ENCODE measurements at regions not wholly inside any gene's neighbourhood (a gene's known extent, or its start where the extent isn't known, plus 50 kb on each side); places are given as distances from the start of the nearest gene placed in this dataset.

- Histone ChIP-seq H3K4me1 (peaks cover 4% of the 10 kb centered on the region), H3K4me2 (no peak overlapping the region), H3K79me2 (ENCODE audit: low read depth) (no peaks in the 10 kb centered on the region), H3K27ac (no peak overlapping the region), H3K36me3 (no peaks in the 10 kb centered on the region), H3K27me3 (no peaks in the 10 kb centered on the region), H3F3A (ENCODE audit: low read depth) (no peaks in the 10 kb centered on the region), H4K20me1 (ENCODE audit: low read depth) (no peaks in the 10 kb centered on the region), H2AFZ (replicated peaks) (no peak overlapping the region), H3K9ac (no peak overlapping the region), H3K9me3 (ENCODE audit: low read depth) (no peaks in the 10 kb centered on the region), H3K4me3 (no peak overlapping the region)
- Mint-ChIP-seq H3K4me3 (no peak overlapping the region), H3K4me1 (peaks cover 11% of the 10 kb centered on the region), H3K27ac (no peak overlapping the region), H3K36me3 (no peaks in the 10 kb centered on the region), H3K9me3 (no peaks in the 10 kb centered on the region), H3K27me3 (ENCODE audit: insufficient read depth, low read depth) (no peaks in the 10 kb centered on the region)
- DNase-seq (ENCODE audit: low spot score): no peak
- TF ChIP-seq EZH2 (IDR thresholded peaks at IDR 0.05) (no peak), CTCF (IDR thresholded peaks at IDR 0.05) (no peak), EZH2phosphoT487 (IDR thresholded peaks at IDR 0.05) (no peak)
These were observed 343.5 kb downstream of the PLK2 start for GRCh38 chr5:58116346-58116745.

DNA sequence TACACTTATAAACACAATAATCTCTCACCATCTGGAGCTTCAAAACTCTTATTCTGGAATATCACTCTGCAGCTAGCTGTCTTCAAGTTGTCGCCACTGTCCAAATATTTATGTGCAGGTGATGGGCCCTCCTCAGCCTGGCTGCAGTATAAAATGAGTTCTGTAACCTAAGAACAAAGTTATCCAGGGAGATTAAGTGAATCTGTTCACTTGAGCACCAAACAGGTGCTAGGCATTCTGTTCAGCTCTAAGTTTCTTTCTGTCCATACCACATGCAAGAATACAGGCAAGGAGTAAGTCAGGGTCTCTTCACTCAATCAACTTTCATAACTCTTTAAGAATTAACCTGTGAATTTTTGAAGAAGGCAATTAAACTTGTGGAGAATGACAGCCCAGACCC lies 344.1 kb downstream of the PLK2 start:
- Mint-ChIP-seq H3K27me3 (ENCODE audit: insufficient read depth, low read depth) (no peaks in the 10 kb centered on the region), H3K36me3 (no peaks in the 10 kb centered on the region), H3K4me1 (peaks cover 7% of the 10 kb centered on the region), H3K9me3 (no peaks in the 10 kb centered on the region), H3K4me3 (no peak overlapping the region), H3K27ac (no peak overlapping the region)
- Histone ChIP-seq H3K36me3 (no peaks in the 10 kb centered on the region), H3K4me2 (no peak overlapping the region), H3K4me3 (no peak overlapping the region), H3K4me1 (peaks cover 4% of the 10 kb centered on the region), H3K9ac (no peak overlapping the region), H3F3A (ENCODE audit: low read depth) (no peaks in the 10 kb centered on the region), H4K20me1 (ENCODE audit: low read depth) (no peaks in the 10 kb centered on the region), H3K9me3 (ENCODE audit: low read depth) (no peaks in the 10 kb centered on the region), H3K27ac (no peak overlapping the region), H3K27me3 (no peaks in the 10 kb centered on the region), H2AFZ (replicated peaks) (no peak overlapping the region), H3K79me2 (ENCODE audit: low read depth) (no peaks in the 10 kb centered on the region)
- no peak for DNase-seq (ENCODE audit: low spot score)
- no peak for TF ChIP-seq EZH2phosphoT487 (IDR thresholded peaks at IDR 0.05)
- no peak for TF ChIP-seq EZH2 (IDR thresholded peaks at IDR 0.05)
- TF ChIP-seq CTCF (IDR thresholded peaks at IDR 0.05): no peak

DNA sequence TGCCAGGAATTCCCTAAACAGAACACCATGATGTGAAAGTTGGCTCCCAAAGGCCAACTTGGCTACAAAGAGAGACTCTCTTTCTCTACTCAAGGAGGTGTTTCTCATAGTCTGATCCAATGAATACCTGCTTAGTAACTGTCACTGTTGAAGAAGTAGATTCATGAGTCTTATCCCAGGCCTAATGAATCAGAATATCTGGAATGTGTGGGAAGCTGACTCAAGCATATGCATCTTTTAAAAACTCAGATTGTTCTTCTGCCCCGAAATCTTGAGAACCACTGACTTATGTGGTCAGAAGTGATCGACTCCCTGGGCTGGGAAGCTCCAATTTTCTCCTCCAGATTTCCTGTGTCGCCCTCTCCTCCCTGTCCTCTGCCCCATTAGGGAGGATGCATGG lies 345.6 kb downstream of the PLK2 start:
- no peaks in the 10 kb centered on the region for H4K20me1 ChIP-seq (ENCODE audit: low read depth)
- H3K79me2 ChIP-seq (ENCODE audit: low read depth): no peaks in the 10 kb centered on the region
- no peaks in the 10 kb centered on the region for H3K36me3 ChIP-seq
- H3K36me3 Mint-ChIP-seq: no peaks in the 10 kb centered on the region
- H3K4me3 Mint-ChIP-seq: no peak overlapping the region
- H3F3A ChIP-seq (ENCODE audit: low read depth): no peaks in the 10 kb centered on the region
- H3K9me3 Mint-ChIP-seq: no peaks in the 10 kb centered on the region
- H3K27me3 Mint-ChIP-seq (ENCODE audit: insufficient read depth, low read depth): no peaks in the 10 kb centered on the region
- DNase-seq (ENCODE audit: low spot score): no peak
- no peak overlapping the region for H3K27ac ChIP-seq
- no peak overlapping the region for H2AFZ ChIP-seq (replicated peaks)
- H3K27ac Mint-ChIP-seq: no peak overlapping the region
- H3K27me3 ChIP-seq: no peaks in the 10 kb centered on the region
- H3K9me3 ChIP-seq (ENCODE audit: low read depth): no peaks in the 10 kb centered on the region
- H3K4me2 ChIP-seq: no peak overlapping the region
- no peaks in the 10 kb centered on the region for H3K4me1 Mint-ChIP-seq
- H3K9ac ChIP-seq: no peak overlapping the region
- no peak overlapping the region for H3K4me3 ChIP-seq
- peaks cover 4% of the 10 kb centered on the region for H3K4me1 ChIP-seq
- TF ChIP-seq EZH2phosphoT487 (IDR thresholded peaks at IDR 0.05): no peak
- no peak for TF ChIP-seq EZH2 (IDR thresholded peaks at IDR 0.05)
- TF ChIP-seq CTCF (IDR thresholded peaks at IDR 0.05): no peak

DNA sequence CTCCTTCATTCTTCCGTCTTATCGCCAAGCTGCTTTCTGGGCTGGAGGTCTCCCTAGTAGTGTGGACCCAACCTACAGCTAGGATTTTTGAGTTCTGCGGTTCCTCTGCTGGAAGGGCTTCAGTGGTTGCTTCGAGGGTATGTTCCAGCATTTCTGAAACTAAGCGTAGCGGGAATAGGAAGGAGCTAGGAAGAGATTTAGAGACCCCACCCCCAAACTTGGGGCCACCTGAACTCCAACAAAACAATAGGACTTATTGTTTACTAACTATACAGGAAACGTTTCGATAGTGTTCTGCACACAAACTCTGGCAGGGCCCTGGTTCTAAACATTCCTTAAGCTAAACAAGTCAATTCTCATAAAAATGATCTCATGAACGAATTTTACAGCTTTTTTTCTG lies 346.7 kb downstream of the PLK2 start:
- H4K20me1 ChIP-seq (ENCODE audit: low read depth): no peaks in the 10 kb centered on the region
- H3K79me2 ChIP-seq (ENCODE audit: low read depth): no peaks in the 10 kb centered on the region
- no peak overlapping the region for H3K4me3 ChIP-seq
- no peak overlapping the region for H3K27ac Mint-ChIP-seq
- no peaks in the 10 kb centered on the region for H3F3A ChIP-seq (ENCODE audit: low read depth)
- no peak overlapping the region for H3K4me3 Mint-ChIP-seq
- H3K9ac ChIP-seq: no peak overlapping the region
- H3K27me3 ChIP-seq: no peaks in the 10 kb centered on the region
- TF ChIP-seq EZH2phosphoT487 (IDR thresholded peaks at IDR 0.05) (no peak), EZH2 (IDR thresholded peaks at IDR 0.05) (no peak), CTCF (IDR thresholded peaks at IDR 0.05) (no peak)
- H3K27me3 Mint-ChIP-seq (ENCODE audit: insufficient read depth, low read depth): peaks cover 2% of the 10 kb centered on the region
- no peaks in the 10 kb centered on the region for H3K9me3 ChIP-seq (ENCODE audit: low read depth)
- no peaks in the 10 kb centered on the region for H3K9me3 Mint-ChIP-seq
- DNase-seq (ENCODE audit: low spot score): no peak
- peaks cover 4% of the 10 kb centered on the region for H3K4me1 ChIP-seq
- no peak overlapping the region for H3K4me2 ChIP-seq
- H3K27ac ChIP-seq: no peak overlapping the region
- H3K36me3 Mint-ChIP-seq: no peaks in the 10 kb centered on the region
- H3K36me3 ChIP-seq: no peaks in the 10 kb centered on the region
- H2AFZ ChIP-seq (replicated peaks): no peak overlapping the region
- H3K4me1 Mint-ChIP-seq: no peaks in the 10 kb centered on the region
